ENCODE measurements at regions not wholly inside any gene's neighbourhood (a gene's known extent, or its start where the extent isn't known, plus 50 kb on each side); places are given as distances from the start of the nearest gene placed in this dataset.

DNA sequence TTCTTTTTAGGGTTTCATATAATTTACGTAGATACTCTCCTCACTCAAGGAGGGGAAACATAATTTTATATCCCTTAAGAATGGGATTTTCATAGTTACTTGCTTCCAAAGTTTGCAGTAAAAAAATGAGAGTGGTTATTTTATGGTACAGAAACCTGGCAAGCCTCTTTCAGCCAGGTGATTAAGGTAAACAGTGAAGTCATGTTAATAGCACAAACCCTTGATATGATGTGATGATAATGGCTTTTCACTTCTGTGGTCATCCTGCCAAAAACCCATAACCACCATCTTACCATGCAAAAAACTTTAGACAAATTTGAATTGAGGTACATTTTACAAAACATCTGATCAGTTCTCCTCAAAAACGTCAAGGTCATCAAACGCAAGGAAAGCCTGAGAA lies 517.8 kb downstream of the SLITRK5 start:
- no peak for DNase-seq (ENCODE audit: extremely low spot score in 2 of 2)
- TF ChIP-seq, protein P1, sequence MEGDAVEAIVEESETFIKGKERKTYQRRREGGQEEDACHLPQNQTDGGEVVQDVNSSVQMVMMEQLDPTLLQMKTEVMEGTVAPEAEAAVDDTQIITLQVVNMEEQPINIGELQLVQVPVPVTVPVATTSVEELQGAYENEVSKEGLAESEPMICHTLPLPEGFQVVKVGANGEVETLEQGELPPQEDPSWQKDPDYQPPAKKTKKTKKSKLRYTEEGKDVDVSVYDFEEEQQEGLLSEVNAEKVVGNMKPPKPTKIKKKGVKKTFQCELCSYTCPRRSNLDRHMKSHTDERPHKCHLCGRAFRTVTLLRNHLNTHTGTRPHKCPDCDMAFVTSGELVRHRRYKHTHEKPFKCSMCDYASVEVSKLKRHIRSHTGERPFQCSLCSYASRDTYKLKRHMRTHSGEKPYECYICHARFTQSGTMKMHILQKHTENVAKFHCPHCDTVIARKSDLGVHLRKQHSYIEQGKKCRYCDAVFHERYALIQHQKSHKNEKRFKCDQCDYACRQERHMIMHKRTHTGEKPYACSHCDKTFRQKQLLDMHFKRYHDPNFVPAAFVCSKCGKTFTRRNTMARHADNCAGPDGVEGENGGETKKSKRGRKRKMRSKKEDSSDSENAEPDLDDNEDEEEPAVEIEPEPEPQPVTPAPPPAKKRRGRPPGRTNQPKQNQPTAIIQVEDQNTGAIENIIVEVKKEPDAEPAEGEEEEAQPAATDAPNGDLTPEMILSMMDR (IDR thresholded peaks at IDR 0.05): no peak
- TF ChIP-seq POLR2A (IDR thresholded peaks at IDR 0.05) (no peak), POLR2AphosphoS5 (IDR thresholded peaks at IDR 0.05; ENCODE audit: insufficient read depth in 1 of 2, low read depth in 1 of 2) (no peak)
- no peaks in the 10 kb centered on the region for H3K36me3 ChIP-seq
- H3K27ac ChIP-seq: no peak overlapping the region
- H3K9me3 ChIP-seq: no peaks in the 10 kb centered on the region
- H3K27me3 ChIP-seq: no peaks in the 10 kb centered on the region
- no peak overlapping the region for H3K4me3 ChIP-seq
- intact Hi-C loops (cut with DNase I): no loop called here
- H3K4me1 ChIP-seq: no peaks in the 10 kb centered on the region

DNA sequence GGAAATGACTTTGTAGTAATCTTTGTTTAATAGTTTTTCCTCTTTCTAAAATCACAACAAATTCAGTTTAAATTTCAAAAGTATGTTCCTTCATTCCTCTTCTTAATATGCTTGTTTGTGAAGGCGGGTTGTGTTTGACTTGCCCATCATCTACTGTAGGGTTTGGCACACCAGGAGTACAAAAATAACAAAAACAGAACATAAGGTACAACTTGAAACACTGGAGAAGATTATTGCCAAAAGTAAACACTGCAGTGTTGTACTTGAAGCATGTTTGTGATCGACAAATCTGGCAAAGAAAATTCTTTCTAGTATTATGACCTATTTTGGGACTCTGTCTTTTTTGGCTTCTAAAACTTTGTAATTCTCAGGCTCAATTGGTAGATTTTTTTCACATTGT lies 518.6 kb downstream of the SLITRK5 start:
- Histone ChIP-seq H3K9me3 (no peaks in the 10 kb centered on the region), H3K27me3 (no peaks in the 10 kb centered on the region), H3K4me3 (no peak overlapping the region), H3K27ac (no peak overlapping the region), H3K4me1 (no peaks in the 10 kb centered on the region), H3K36me3 (no peaks in the 10 kb centered on the region)
- no peak for DNase-seq (ENCODE audit: extremely low spot score in 2 of 2)
- intact Hi-C loops (cut with DNase I): no loop called here
- TF ChIP-seq POLR2AphosphoS5 (IDR thresholded peaks at IDR 0.05; ENCODE audit: insufficient read depth in 1 of 2, low read depth in 1 of 2): no peak
- TF ChIP-seq, protein P1 (IDR thresholded peaks at IDR 0.05): no peak
- TF ChIP-seq POLR2A (IDR thresholded peaks at IDR 0.05): no peak

DNA sequence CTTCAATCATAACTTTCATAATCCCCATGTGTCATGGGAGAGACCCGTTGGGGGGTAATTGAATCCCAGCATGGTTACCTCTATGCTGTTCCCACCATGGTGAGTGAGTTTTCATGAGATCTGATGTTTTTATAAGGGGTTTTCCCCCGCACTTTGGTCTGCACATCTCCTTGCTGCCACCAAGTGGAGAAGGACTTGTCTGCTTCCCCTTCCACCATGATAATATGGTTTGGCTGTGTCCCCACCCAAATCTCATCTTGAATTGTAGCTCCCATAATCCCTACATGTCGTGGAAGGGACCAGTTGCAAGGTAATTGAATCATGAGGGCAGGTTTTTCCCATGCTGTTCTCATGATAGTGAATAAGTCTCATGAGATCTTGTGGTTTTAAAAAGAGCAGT lies 524.9 kb downstream of the SLITRK5 start:
- no peaks in the 10 kb centered on the region for H3K36me3 ChIP-seq
- H3K4me1 ChIP-seq: no peaks in the 10 kb centered on the region
- intact Hi-C loops (cut with DNase I): no loop called here
- no peak for TF ChIP-seq POLR2AphosphoS5 (IDR thresholded peaks at IDR 0.05; ENCODE audit: insufficient read depth in 1 of 2, low read depth in 1 of 2)
- TF ChIP-seq POLR2A (IDR thresholded peaks at IDR 0.05): no peak
- TF ChIP-seq, protein P1 (IDR thresholded peaks at IDR 0.05): no peak
- DNase-seq (ENCODE audit: extremely low spot score in 2 of 2): no peak
- H3K27me3 ChIP-seq: no peaks in the 10 kb centered on the region
- no peaks in the 10 kb centered on the region for H3K9me3 ChIP-seq
- H3K27ac ChIP-seq: no peak overlapping the region
- H3K4me3 ChIP-seq: no peak overlapping the region

DNA sequence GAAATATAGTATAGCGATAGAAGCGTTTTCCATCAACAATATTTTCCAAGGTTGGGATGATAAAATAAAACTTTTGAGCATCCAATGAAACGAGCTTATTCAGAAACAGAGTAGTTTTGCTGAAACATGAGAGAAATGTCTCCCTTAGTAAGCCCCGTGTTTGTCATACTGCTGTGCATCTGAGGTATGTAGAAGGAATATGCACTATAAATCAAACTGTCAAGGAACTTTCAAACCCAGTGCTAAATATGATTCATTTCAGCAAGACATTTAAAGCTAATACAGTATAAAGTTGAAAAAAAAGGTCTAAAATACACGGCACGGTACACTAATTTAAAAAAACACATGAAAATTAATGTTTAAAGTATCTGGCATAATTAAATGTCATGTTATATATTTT lies 546.2 kb downstream of the SLITRK5 start:
- TF ChIP-seq POLR2AphosphoS5 (IDR thresholded peaks at IDR 0.05; ENCODE audit: insufficient read depth in 1 of 2, low read depth in 1 of 2) (no peak), POLR2A (IDR thresholded peaks at IDR 0.05) (no peak)
- TF ChIP-seq, protein P1 (IDR thresholded peaks at IDR 0.05): no peak
- no peak overlapping the region for H3K4me3 ChIP-seq

DNA sequence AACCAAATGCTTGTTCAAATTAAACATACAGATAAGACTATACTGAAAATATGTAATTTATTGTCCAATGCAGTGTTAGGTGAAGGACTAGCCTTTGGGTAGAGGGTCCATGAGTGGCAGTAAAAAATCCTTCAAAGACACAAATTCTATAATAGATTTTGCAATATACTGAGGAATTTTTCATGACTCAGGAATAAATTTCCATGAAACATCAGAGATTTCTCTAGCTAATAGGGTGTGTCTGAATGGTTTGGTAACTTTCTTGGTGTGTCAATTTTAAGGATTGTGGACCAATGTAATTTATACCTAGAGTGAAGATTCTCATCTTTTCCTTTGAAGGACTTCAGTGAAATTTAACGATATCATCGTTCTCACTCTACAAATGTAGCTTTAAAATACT lies 546.7 kb downstream of the SLITRK5 start:
- H3K27me3 ChIP-seq: no peaks in the 10 kb centered on the region
- no peaks in the 10 kb centered on the region for H3K9me3 ChIP-seq
- H3K4me3 ChIP-seq: no peak overlapping the region
- intact Hi-C loops (cut with DNase I): no loop called here
- TF ChIP-seq POLR2A (IDR thresholded peaks at IDR 0.05): no peak
- TF ChIP-seq, protein P1 (IDR thresholded peaks at IDR 0.05): no peak
- TF ChIP-seq POLR2AphosphoS5 (IDR thresholded peaks at IDR 0.05; ENCODE audit: insufficient read depth in 1 of 2, low read depth in 1 of 2): no peak
- H3K4me1 ChIP-seq: no peaks in the 10 kb centered on the region
- H3K27ac ChIP-seq: no peak overlapping the region
- no peak for DNase-seq (ENCODE audit: extremely low spot score in 2 of 2)
- no peaks in the 10 kb centered on the region for H3K36me3 ChIP-seq

More for the DNA sequence above, 546.2 kb downstream of the SLITRK5 start:
- H3K9me3 ChIP-seq: no peaks in the 10 kb centered on the region
- intact Hi-C loops (cut with DNase I): no loop called here
- no peaks in the 10 kb centered on the region for H3K36me3 ChIP-seq
- H3K27ac ChIP-seq: no peak overlapping the region
- H3K4me1 ChIP-seq: no peaks in the 10 kb centered on the region
- H3K27me3 ChIP-seq: no peaks in the 10 kb centered on the region
- DNase-seq (ENCODE audit: extremely low spot score in 2 of 2): no peak

Measured in vagina (tissue), 2 donors.